ENCODE measurements at regions not wholly inside any gene's neighbourhood (a gene's known extent, or its start where the extent isn't known, plus 50 kb on each side); places are given as distances from the start of the nearest gene placed in this dataset.
A peak's percentile ranks its signal among the peaks of the same experiment; 100 is the strongest.

DNA sequence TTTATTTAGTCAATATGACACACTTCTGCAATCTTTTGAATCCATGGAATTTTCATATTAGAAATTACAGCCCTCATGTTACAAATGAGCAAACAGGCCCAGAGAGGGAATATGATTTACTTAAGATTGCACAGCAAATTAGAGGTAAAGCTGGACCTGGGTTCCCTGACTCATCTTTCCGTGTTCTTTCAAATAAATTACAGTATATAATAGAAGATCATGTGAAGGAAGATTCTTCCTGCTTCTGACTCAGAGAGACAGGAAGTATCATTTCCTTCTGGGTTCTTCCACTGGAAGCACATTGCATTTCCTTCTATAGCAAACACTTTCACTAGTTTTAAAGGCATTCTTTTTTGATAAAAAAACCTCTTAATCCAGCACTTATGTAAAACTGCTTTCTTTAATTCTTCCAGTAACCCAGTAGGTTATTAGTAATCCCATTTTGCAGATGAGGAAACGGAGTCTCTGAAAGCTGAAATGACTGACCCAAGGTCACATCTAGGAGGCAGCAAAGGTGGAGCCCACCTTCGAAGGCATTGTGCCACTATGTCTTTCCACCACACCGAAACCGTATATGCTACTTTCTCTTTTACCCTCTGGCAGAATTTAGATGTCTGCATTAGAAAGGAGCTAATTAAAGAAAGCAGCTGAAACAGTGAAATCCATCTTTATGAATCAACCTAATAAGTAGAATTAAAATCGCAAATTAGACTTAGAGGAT is 566.7 kb upstream of the KLF4 start:
- 59 to 63% methylated on average over 6 of the region's 6 CpGs for WGBS, 2 donors
- H3K4me3 ChIP-seq, result no peak overlapping the region
- peaks cover 0 to 2% (median 0%) of the 10 kb centered on the region in 7 donors for H3K27me3 ChIP-seq
- peaks cover 5 to 55% (median 15%) of the 10 kb centered on the region in 9 donors for H3K4me1 ChIP-seq
- DNase-seq, result no peak
- H3K9me3 ChIP-seq, result no peaks in the 10 kb centered on the region
- ATAC-seq, result peak in 2 of 8 donors; percentile 26 to 68
- no peaks in the 10 kb centered on the region for H3K36me3 ChIP-seq
- intact Hi-C loops (cut with DNase I), result loop anchor here in 3 of 10 donors (10.0 kb wide), 4 partner anchors 401 to 1869 kb away; partner anchors contain the start of gene KLF4 (in 2 of the 3)
- peak overlapping the region in 2 of 10 donors; percentile 4 to 50 for H3K27ac ChIP-seq
- TF ChIP-seq, protein P1, sequence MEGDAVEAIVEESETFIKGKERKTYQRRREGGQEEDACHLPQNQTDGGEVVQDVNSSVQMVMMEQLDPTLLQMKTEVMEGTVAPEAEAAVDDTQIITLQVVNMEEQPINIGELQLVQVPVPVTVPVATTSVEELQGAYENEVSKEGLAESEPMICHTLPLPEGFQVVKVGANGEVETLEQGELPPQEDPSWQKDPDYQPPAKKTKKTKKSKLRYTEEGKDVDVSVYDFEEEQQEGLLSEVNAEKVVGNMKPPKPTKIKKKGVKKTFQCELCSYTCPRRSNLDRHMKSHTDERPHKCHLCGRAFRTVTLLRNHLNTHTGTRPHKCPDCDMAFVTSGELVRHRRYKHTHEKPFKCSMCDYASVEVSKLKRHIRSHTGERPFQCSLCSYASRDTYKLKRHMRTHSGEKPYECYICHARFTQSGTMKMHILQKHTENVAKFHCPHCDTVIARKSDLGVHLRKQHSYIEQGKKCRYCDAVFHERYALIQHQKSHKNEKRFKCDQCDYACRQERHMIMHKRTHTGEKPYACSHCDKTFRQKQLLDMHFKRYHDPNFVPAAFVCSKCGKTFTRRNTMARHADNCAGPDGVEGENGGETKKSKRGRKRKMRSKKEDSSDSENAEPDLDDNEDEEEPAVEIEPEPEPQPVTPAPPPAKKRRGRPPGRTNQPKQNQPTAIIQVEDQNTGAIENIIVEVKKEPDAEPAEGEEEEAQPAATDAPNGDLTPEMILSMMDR (IDR thresholded peaks at IDR 0.05), result no peak

DNA sequence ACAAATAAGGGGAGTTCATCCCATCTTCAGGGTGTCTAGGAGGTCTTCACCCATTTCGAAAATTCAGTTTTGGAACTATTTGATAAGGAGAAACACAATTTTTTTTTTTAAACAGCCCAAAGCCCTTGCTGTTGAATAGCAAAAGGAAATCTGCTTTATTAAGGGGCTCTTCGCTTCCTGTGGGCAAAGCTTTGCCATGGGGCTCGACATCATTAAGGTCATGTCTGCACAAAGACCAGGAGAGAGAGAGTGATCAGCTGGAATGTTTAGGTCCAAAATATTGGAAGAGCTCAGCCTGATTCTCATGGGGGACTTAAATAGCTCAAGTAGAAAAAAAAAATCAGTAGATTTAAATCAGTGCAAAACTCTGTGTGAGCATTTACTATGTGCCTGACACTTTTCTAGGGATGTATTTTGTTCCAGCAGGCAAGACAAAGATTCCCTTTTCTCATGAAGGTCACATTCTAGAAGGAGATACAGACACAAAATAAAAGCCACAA is 564.6 kb upstream of the KLF4 start:
- Histone ChIP-seq H3K9me3 (no peaks in the 10 kb centered on the region), H3K4me3 (peak overlapping the region in 1 of 10 donors; percentile 8), H3K4me1 (peaks cover 5 to 55% (median 15%) of the 10 kb centered on the region in 9 donors), H3K27me3 (peaks cover 0 to 5% (median 0%) of the 10 kb centered on the region in 7 donors), H3K27ac (peak overlapping the region in 7 of 10 donors; percentile 30 to 54 (median 46)), H3K36me3 (no peaks in the 10 kb centered on the region)
- WGBS, 2 donors, result 71% methylated on average over 3 of the region's 3 CpGs
- DNase-seq, result no peak
- TF ChIP-seq, protein P1 (IDR thresholded peaks at IDR 0.05), result no peak
- no peak for ATAC-seq
- intact Hi-C loops (cut with DNase I), result loop anchor here in 4 of 10 donors (5.0 to 10.0 kb wide), 5 partner anchors 88 to 1871 kb away; partner anchors contain the start of gene KLF4 (in 2 of the 4)

DNA sequence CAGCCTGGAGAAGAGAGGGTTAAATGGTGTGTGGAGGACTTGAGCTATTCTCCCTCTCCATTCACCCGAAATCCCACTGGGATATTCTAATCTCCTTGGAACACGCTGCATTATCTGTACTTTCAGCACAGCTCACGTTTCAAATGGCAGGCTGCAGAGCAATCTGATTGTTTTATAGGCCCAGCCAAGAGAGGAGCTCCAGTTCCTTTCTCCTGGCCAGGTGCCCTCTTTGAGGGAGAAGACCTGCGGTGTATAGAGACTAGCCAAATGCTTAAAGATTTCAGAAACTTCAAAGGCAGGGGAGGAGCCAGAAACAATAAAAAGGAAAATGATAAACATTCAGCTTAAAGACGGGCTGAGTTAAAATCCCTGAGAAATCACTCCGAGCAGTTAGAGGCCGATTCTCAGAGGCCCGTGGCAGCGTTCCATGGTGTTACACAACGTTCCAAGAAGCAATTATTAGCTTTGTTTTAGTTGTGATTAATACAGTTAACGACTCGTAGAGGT is 564.0 kb upstream of the KLF4 start:
- peak overlapping the region in 3 of 10 donors; percentile 8 to 10 (median 8) for H3K4me3 ChIP-seq
- intact Hi-C loops (cut with DNase I), result loop anchor here in 4 of 10 donors (5.0 to 10.0 kb wide), 5 partner anchors 89 to 1871 kb away; partner anchors contain the start of gene KLF4 (in 2 of the 4)

More for the DNA sequence above, 564.0 kb upstream of the KLF4 start:
- Histone ChIP-seq H3K27me3 (peaks cover 0 to 6% (median 0%) of the 10 kb centered on the region in 7 donors), H3K9me3 (no peaks in the 10 kb centered on the region), H3K36me3 (no peaks in the 10 kb centered on the region), H3K4me1 (peaks cover 5 to 55% (median 15%) of the 10 kb centered on the region in 9 donors), H3K27ac (peak overlapping the region in 7 of 10 donors; percentile 30 to 54 (median 46))
- 14 to 34% methylated on average over 12 of the region's 12 CpGs for WGBS, 2 donors
- TF ChIP-seq, protein P1 (IDR thresholded peaks at IDR 0.05), result no peak
- ATAC-seq (peak; percentile 51 to 78 (median 66)), DNase-seq (peak; percentile 54 to 61)

Measured in heart right ventricle (tissue), 16 donors.